HFF-Myc (cell line): ENCODE measurements at regions not wholly inside any gene's neighbourhood (a gene's known extent, or its start where the extent isn't known, plus 50 kb on each side); places are given as distances from the start of the nearest gene placed in this dataset.

ENCODE experiments used
- DNase-seq: peaks from one replicate; pipeline ENCODE4 v3.0.0-alpha.2; 2011; ENCODE audit warnings: low read depth; ENCODE audit errors: extremely low read depth
- H3K4me3 ChIP-seq: replicated peaks from 2 replicates; pipeline ENCODE4 v1.5.1; 2011; ENCODE audit warnings: low read depth, mild to moderate bottlenecking, control low read depth, low read length
- TF ChIP-seq, protein P1 (sequence below): IDR thresholded peaks from 2 replicates; pipeline ENCODE4 v1.5.1; 2012; ENCODE audit warnings: mild to moderate bottlenecking, low read depth, low read length, control low read depth; ENCODE audit errors: missing control alignments

DNA sequence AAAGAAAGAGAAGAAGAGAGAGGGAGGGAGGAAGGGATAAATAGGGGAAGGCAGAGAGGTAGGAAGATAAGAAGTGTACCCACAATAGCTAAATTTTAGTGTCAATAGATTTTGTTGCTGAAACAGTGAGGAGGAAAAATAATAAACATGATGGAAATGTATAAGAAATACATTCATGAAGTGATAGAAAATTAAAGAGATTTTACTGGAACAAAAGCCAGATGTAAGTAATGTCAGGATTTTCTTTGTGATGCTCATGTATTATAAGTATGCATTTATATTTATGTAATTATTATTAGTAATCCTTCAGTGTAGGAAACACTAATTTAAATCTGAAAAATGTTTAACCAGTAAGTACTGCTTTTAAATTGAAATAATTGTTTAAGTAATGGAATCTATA lies 1125.2 kb upstream of the FANCL start:
- DNase-seq: no peak
- TF ChIP-seq, protein P1, sequence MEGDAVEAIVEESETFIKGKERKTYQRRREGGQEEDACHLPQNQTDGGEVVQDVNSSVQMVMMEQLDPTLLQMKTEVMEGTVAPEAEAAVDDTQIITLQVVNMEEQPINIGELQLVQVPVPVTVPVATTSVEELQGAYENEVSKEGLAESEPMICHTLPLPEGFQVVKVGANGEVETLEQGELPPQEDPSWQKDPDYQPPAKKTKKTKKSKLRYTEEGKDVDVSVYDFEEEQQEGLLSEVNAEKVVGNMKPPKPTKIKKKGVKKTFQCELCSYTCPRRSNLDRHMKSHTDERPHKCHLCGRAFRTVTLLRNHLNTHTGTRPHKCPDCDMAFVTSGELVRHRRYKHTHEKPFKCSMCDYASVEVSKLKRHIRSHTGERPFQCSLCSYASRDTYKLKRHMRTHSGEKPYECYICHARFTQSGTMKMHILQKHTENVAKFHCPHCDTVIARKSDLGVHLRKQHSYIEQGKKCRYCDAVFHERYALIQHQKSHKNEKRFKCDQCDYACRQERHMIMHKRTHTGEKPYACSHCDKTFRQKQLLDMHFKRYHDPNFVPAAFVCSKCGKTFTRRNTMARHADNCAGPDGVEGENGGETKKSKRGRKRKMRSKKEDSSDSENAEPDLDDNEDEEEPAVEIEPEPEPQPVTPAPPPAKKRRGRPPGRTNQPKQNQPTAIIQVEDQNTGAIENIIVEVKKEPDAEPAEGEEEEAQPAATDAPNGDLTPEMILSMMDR: no peak
- no peak overlapping the region for H3K4me3 ChIP-seq

DNA sequence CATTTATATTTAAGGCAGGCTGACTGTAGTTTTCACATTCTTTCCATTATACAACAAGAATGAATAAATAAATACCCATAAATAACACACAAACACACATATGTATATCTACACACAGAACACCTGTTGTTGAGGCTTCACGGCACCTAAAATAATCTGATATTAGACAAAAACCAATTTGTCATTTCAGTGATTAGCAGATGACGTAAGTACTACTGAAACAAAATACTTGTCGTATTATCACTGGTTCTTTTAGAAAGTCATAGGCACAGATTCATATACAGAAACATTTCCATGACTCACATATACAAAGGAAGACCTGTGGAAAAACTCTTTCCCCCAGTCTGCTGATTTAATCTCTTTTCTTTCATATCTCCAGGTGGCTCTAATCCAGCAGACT lies 1113.4 kb upstream of the FANCL start:
- H3K4me3 ChIP-seq: no peak overlapping the region
- DNase-seq: no peak
- TF ChIP-seq, protein P1: no peak

DNA sequence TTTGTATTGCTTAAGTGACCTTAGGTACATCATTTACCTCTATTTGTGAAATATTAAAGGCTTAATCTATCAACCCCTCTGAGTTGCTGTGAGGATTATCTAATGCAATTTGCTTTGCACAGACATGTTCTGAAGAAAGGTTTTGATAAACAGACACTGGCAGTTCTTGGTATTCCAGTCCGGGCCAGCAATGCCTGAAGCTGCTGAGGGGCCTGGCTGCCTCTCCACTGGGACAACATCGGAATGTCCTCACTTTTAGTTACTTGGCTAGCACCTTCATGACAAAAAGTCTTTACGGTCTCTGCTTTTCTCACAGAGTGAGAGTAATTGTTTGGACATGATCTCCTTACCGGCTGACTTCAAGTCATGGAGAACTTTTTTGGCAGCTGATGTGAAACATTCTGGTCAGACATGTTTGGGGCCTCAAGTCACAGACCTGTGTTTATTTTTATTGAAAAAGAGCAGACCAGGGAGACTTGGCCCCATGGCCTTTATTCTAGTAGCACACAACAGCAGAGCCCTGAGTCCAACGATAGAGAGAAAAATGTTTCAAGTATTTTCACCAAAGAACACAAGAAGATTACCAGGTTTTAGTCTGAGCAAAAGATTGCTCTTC lies 1112.3 kb upstream of the FANCL start:
- DNase-seq: no peak
- no peak overlapping the region for H3K4me3 ChIP-seq

DNA sequence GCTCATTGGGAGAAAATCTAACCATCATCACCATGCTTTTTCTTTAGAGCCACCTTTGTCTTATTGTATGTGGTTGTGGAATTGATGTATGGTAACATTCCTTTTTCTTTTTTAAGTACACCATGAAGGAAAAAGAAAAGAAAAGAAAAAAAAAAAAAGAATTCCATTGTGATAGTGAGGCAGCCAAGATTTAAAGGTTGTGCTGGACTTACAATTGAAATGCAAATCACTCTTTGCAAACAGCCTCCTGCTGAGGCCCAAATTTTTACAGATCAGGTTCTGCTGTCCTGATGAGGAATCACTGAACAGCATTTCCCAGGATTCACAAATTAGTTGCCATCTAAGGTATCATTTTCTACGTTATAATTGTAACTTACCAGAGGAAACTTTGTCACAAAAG lies 1101.0 kb upstream of the FANCL start:
- DNase-seq: no peak
- TF ChIP-seq, protein P1: no peak
- no peak overlapping the region for H3K4me3 ChIP-seq

More for the DNA sequence above, 1112.3 kb upstream of the FANCL start:
- TF ChIP-seq, protein P1: no peak

DNA sequence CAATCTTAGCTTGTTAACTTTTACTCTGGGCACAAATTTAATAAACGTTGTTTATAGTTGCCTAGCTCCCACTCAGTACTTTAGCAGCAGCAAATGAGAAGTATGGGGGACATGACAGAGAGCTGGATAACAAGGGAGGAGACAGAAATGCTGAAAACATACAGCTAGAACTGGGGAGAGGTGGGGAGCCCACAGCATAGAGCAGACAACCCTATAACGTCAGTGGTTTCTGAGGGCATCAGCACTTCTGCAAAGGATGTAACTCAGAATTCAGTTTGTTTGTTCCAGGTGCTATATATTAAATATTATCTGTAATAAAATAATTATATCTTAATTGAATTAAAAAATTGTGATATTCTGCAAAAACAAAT lies 1098.7 kb upstream of the FANCL start:
- no peak overlapping the region for H3K4me3 ChIP-seq
- TF ChIP-seq, protein P1: no peak
- no peak for DNase-seq

DNA sequence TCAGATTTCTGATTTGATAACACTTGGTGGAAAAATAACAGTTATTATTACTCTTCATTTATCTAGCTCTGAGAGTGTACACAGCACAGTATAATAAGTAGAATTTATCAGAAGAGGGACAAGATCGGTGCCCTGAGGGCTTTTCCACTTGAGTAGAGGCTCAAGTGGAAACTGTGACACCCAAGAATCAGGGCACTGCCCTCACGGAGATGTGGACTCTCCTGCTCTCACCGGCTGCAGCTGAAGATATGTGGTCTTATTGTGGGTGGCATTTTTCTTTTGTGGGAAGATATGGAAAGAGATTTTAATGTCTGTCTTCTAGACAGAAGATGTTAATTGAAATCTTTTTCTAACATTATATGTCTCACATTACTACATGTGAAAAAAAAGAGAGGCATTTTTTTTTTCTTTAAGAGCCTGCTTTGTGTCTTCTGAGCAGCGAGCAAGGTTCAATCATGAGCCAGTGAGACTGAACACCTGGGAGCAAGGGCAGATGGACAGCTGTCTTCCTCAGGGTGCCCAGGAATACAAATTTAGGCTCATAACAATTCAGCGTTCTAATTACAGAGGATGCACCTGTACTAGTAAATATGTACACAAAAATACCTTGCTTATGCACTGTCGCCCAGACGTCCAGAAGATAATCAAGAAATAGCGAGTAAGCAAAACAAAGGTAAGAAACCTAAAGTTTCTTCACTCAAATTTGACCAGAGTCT lies 1098.2 kb upstream of the FANCL start:
- no peak overlapping the region for H3K4me3 ChIP-seq
- TF ChIP-seq, protein P1: no peak
- DNase-seq: no peak
